NCI-H2196 (cell line): ENCODE measurements at regions not wholly inside any gene's neighbourhood (a gene's known extent, or its start where the extent isn't known, plus 50 kb on each side); places are given as distances from the start of the nearest gene placed in this dataset.

Experiments
- DNase-seq: peaks from one replicate; lab custom pipeline; 2025; ENCODE audit not compliant: unreplicated experiment; lab: John Stamatoyannopoulos, UW

DNA sequence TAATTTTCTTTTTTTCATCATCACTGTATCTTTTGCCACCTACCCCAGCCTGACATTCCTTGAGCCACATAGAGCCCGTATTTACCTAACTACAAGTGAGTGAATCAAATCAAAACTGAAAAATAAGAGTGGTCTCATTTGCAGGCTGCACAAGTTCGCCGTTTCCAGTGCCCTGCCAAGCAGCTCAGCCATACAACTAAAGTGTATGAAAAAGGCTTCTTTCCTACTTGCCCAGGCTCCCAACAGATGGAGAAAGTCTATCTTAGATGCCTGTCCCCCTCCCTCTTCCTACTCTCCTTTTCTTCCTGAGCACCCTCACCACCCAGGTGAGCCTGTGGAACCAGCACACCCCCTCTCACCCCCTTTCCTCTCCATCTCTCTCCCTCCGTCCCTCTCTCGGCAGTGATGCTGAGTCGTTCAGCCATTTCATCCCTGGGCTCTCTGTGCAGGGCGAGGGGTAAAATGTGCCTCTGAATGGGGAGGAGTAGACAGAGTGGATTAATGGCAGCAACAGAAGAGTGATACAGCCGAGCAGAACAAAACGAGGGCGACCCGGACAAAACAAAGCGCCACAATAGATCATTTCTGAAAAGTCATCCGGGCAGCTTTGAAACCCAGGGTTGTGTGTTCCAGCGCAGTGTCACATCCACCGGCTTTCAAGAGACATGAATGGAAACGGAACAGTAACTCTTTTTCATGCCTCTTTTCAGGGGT is 65.0 kb upstream of the POU3F3 start:
- no peak for DNase-seq

DNA sequence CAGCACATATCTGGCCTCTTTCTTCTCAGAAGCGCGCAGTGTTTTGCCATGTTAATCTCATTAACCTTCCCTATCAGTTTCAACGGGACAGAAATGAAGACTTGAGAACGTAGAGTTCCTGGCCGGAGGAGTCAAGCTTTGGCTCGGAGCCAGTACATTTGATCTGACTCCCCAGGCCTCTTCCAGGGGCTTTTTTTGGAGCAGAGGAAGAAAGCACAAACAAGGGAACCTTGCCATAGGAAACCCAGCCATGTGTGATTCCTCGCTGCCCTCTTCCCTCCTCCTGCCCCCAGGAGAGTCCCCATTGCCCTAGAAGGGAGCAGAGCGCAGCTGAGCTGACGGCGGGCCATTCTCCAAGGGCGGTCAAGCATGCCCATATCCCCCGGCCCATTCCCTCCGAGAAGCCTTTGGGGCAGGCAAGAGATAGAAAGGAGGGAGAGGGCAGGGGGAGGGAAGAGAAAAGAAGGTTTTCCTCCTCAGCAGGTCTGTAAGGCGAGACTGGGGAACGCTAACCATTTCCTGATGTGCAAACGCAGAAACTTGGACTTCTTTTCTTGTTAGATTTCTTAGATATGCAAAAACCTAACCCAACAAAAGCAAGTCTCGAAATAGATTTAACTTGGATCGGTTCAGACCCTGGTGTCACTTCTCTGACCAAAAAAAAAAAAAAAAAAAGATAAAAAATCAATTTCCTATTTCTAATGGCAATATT is 63.7 kb upstream of the POU3F3 start:
- no peak for DNase-seq

DNA sequence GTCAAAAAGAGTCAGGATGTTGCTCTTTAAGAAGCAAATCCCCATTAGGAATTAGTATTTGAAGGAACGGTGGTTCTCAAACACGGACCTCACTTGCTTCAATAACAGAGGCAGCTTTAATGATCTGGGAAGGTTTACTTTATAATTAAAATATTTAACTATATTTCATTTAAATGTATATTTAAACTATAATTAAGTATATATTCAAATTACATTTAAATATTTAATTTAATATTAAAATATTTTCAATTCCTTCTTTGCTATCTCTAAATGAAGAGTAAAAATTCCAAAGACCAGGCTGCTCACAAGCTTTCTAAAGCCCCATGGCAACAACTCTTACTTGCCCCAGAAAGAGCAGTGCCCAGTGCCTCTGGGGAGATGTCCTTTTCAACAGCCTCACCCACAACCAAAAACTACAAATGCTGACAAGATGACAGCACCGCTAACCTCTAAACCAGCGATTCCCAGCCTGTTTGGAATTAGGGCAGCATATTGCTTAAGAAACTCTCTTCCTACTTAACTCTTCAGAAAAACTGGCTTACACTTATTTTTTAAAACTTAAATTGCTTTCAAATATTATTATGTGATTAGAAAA is 62.9 kb upstream of the POU3F3 start:
- DNase-seq: no peak

DNA sequence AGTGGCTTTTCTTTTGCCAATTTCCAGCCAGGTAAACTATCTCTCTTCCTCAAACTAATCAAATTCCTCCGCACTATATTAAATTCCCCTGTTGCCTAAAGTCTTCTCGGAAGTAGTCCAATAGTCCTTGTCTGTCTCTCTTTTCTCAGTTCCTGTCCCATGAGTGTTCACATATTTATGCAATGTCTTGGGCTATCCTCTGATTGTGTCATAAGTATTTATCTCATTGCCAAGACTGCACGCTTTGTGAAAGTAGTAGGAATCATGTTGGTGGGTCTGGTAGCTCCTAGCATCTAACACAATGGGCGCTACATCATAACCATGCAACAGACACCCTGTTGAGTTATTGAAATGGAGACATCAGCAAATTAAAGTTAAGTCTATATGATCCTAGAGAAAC is 59.9 kb upstream of the POU3F3 start:
- DNase-seq: no peak

DNA sequence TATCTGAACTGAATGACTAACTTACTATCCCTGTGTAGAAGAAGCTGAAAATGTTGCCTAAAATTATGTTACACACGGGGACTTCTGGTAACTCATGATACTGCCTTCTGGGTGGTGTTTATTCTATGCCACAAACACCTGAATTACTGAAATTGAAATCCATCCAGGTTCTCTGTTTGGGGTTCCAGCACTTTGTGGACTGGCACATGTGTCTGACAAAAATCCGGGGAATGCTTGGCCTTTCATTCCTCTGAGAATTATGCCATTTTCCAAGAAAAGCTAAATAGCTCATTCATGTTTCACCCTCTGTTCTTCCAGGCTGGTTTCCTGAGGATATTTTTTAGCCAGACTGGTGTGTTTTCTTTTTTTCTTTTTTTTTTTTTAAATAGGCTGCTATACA is 59.5 kb upstream of the POU3F3 start:
- no peak for DNase-seq
